8988T (cell line): ENCODE measurements at regions not wholly inside any gene's neighbourhood (a gene's known extent, or its start where the extent isn't known, plus 50 kb on each side); places are given as distances from the start of the nearest gene placed in this dataset.
A peak's percentile ranks its signal among the peaks of the same experiment; 100 is the strongest.
"Not testable (repeated sequence)": the region's sequence is repeated elsewhere in the genome, so short reads cannot be mapped to it uniquely, and the experiment has no call there.

Source experiments
- DNase-seq: peaks from one replicate; pipeline ENCODE4 v3.0.0; 2011

DNA sequence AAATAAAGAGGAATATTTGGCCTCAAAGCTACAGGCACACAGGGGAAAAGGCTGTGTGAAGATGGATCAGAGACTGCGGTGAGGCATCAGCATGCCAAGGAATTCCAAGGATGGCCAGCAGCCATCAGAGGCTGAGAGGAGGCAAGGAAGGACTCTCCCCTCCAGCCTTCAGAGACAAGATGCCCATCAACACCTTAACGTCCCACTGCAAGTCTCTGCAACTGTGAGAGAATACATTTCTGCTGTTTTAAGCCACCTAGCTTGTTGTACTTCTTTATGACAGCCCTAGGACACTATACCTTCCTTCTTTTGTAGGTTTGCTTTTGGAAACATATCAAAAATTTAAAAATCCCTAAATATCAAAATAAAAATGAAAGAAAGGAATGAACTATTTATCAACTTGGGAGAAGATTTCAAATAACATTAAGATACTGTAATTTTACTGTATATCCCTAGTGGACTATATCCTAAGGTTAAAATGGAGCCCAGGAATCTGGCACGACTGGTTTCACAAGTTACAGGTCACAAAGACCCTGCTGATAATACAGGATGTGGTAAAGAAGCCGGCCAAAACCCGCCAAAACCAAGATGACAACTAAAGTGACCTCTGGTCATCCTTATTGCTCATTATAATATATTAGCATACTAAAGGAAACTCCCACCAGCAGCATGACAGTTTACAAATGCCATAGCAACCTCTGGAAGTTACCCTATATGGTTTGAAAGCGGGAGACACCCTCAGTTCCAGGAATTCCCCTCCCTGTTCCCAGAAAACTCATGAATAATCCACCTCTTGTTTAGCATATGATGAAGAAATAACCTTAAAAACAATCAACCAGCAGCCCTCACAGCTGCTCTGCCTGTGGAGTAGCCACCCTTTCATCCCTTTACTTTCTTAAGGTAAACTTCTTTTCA is 185.2 kb downstream of the AVL9 start:
- no peak for DNase-seq

- DNase-seq: no peak
These were observed 183.9 kb downstream of the AVL9 start for GRCh38 chr7:32679192-32679591.

DNA sequence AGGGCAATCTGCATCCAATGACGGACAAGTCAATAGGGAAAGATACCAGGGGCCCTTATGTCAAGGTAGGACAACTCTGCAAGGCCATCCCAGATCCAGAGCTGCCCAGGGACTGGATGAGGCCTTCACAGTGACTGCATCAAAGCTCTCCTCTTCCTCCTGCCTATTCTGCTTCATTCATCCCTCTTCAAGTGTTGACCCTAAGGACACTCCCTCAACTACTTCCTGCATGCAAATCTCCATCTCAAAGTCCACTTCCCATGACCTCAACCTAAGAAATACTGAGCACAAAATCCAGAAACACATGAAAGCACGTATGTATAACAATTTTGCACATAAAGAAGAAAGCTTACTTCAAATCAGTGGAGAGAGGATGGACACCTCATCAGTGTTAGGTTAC is 182.3 kb downstream of the AVL9 start:
- DNase-seq: no peak

DNA sequence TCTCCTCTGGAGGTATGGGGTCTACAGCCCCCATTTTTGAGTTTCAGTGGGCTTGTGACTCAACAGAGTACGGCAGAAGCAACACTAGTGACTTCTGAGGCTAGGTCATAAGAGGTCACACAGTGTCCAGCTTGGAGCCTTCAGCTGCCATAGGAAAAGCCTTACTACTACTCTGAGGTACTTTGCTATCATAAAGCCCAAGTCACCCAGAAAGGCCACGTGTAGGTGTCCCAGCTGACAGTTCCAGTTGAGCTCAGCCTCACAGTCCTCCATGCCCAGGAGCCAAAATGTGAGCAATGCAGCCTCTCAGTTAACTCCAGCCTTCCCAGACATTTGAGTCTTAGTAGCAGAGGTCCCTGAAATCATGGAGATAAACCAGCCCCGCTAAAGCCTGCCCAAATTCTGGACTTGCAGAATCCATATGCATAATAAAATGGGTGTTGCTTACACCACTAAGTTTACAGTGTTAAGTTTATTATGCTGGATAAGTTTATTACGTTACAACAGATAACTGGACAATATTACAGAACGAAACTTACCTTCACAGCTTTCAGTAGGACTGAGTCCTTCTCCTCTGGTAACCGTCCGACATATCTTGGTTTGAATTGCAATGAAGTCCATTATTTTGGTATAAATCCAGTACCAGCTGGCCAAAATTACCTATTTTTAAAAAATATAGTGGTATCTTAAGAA is 181.1 kb downstream of the AVL9 start:
- DNase-seq: no peak

GRCh38 chr7:32673275-32673983 is 178.1 kb downstream of the AVL9 start:
- DNase-seq: no peak

DNA sequence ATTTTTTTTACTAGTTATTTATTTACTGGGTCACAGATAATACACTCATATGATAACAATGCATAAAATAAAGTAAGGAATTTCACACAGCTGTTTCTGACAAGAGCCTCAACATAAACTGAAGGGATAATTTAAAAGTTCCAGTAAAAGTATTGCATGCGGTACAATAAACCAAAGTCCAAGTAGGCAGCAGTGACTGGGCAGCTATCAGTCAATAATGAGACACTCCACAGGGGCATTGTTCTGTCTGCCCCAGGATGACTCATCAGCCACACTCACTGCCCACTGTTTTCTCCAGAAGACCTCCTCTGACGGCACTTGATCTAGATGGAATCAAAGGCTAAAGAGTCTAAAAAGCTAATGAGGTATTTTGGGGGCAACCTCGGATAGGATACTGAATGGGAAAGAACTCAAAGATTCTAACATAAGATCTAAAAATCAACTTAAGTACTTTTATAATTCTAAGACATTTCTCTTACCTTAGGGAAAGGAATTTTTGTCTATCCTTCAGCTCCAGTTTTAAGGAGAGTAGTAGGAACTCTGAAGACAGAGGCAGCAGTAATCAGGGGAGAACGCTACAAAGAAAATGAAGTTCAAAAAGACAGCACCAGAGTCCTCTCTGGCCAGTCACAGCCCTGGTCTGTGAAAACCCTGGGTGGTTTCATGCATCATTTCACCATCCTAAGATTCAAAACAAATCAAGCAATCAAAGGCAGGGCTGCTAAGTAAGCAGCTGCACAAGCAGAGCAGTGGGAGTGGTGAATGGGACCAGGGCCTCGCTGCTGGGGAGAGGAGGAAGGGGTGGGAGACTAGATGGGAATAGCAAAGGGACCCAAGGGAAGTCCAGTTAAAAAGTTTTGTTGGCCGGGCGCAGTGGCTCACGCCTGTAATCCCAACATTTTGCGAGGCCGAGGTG is 175.1 kb downstream of the AVL9 start:
- no peak for DNase-seq

DNA sequence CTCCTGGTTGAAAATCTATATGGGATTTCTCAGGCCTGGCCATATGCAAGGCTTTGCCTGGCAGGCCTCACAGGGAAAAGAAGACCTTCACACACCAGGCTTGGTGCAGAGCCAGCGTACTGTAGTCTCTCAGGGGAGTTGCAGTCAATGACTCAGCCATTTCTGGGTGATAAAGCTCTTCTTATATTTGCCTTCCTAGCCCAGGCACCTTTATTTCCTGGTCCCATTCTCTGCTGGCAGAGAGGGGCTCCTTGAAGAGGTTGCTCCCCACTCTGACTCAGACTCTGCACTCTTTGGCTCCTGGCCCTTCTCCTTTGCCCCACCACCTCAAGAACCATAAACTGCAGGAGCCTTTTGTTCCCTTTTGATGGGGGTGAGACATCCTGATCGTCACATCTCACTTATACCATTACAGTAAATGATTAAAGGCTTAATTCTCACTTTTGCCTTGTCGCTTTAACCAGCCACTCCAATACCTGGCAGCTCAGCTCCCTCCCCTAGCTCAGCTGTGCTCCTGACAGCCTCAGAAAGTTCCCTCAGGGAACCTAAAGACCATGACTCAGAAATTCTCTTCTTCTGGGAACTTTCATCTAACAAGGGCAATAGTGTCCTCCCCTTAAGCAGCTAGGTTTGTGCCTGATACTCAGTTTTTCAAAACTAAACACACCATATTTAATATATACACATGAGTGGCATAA is 174.0 kb downstream of the AVL9 start:
- not testable (repeated sequence) for DNase-seq

DNA sequence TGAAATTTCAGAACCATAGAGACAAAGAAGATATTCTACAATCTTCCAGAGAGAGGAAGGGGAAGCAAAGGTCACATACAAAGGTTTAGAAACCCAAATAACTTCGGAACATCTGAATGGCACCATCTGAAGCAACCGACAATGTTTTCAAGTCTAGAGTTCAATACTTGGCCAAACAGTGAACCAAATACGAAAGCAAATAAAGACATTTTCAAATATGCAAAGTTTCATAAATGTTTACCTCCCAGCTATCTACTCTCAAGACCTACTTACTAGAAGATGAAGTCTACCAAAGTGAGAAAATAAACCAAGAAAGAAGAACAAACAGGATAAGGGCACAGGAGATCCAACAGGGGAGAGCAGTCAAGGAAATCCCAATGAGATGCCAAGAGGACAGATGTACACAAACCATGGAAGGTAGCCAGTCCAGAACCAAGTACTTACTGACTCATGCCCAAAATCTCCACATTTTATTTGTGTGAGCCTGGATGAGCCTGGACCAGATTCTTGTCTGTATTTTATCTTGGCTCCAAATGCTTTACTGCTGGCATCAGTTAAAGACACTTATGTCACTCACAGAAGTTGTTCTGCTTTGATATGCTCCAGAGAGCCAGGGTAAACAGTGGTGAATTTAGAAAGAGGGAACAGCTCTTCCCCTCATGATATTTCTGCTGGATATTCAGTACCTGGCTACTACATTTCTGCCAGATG is 173.3 kb downstream of the AVL9 start:
- not testable (repeated sequence) for DNase-seq

GRCh38 chr7:32667586-32667985 is 172.3 kb downstream of the AVL9 start:
- not testable (repeated sequence) for DNase-seq

DNA sequence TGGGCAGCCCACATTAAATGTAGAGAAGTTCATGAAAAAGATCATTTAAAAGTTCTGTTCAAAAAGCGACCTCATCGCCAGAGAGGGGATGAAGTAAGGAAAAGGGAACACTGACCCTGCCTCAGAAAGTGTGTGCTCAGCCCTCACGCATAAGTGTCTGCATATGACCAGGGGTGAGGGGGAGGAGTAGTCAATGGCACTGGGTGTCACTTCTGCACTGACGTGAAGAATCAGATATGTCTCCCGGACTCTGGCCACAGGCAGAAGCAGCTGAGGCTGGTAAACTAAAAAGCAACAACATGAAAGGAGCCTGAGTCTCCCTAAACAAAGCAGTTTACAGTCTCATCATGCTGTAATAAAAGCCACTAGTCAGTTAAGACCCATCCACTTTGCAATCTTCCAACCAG is 168.5 kb downstream of the AVL9 start:
- DNase-seq: not testable (repeated sequence)

- DNase-seq: not testable (repeated sequence)
These were observed 167.2 kb downstream of the AVL9 start for GRCh38 chr7:32662509-32662908.

DNA sequence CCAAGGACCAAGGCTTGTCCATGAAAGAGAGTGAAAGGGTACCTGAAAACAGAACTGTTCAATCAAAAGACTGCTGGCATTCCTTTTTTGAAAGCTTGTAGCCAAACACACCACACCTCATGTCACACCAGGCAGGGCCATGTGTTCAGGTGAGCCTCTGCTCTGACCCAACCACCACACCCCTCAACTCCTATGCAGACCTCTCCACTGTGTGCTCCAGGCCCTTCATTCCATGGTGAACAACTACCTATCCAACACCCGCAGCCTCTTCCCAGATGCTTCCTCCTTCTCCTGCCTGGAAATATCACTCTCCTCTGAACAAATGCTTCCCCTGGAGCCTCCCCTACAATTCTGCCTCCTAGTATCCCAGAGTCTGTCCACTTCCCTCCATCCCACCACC is 166.6 kb downstream of the AVL9 start:
- no peak for DNase-seq

DNA sequence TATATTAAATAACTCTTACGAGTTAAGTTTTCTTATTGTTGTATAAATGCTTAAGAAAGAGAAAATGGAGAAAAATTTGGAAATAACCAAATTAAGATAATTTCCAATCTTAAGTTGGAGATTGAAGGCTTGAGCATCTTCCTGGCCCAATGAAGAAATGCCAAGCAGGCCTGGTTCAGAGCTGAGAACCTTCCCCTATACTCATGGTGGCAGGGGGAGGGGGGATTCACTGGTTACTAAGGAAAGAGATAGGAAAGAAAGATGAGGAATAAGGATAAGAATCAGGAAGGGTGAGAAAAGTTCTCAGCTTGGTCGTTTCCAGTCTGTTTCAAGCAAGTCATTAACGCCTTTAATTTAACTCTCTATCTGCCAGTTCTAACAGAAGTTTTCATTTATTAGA is 166.2 kb downstream of the AVL9 start:
- DNase-seq: no peak

- DNase-seq: no peak
These were observed 165.6 kb downstream of the AVL9 start for GRCh38 chr7:32660936-32661335.

DNA sequence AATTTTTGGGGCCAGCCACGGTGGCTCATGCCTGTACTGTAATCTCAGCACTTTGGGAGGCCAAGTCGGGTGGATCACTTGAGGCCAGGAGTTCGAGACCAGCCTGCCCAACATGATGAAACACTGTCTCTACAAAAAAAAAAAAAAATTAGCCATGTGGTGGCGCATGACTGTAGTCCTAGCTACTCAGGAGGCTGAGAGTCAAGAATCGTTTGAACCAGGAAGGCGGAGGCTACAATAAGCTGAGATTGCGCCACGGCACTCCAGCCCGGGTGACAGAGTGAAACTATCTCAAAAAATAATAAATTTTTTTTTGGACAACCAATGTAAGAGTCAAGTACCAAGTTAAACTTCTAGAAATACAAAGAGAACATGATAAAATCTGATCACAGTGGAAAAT is 164.6 kb downstream of the AVL9 start:
- no peak for DNase-seq

DNA sequence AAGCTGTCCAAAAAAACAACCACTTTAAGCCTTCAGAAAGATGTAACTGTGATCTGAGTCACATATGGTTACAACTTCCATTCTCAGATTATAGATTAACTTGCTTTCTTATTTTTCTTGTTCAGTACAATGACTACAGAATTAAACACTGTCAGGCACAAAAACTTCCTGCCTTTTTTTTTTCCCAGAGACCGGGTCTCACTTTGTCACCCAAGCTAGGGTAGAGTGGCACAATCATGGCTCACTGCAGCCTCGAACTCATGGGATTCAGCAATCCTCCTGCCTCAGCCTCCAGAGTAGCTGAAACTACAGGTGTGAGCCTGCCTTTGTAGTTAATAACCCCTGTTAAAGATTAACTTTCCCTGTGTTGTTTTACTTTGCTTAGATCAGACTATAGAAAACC is 163.2 kb downstream of the AVL9 start:
- DNase-seq: no peak

- DNase-seq: peak; percentile 15
These were observed 162.7 kb downstream of the AVL9 start for GRCh38 chr7:32658034-32658433.

- DNase-seq: not testable (repeated sequence)
These were observed 159.3 kb downstream of the AVL9 start for GRCh38 chr7:32654549-32654948.

DNA sequence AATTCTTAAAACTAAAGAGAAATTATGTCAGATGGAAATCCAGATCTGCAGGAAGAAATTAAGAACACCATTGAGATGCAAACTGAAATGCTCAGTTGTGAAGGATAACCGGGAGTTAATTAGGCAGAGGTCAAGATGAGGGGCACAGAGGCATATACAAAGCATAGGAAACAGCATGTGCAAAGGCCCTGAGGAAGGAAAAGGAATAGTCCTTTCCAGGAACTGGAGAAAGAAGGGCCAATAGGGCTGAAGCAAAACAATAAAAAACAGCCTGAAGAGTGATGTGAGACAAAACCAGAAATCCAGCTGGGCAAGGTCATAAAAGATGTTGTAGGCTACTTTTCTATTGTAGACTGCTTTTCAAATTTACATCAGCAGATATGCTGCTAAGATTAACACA is 155.1 kb downstream of the AVL9 start:
- DNase-seq: not testable (repeated sequence)

DNA sequence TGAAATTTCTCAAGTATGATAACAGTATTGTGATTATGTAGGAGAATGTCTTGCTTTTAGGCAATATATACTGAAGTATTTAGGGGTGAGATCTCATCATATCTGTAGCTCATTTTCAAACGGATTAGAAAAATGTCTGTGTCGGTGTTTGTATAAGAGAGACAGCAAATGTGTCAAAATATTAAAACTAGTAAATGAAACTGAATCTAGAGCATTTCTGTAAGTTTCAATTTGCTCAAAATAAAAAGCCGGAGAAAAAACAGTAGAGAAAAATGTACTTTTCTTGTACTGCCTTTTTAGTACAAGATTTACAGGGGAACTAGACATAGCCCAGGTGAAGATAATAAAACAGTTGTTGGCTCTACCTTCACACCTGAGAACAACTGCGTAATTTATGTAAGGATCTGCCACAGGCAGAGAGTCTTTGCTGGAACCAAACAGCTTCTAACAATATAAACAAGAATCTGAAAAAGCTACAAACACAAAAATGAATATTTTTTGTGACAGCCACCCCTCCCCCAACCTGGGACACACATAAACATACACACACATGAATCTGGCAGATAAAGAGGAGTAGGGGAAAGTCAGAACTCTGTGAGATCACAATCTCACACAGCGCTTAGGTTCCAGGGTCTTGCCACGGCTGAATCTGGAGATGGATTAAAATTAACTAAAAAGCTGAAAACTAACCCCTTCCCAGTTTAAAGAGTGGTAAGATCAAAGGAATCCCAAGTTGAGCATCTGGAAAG is 153.3 kb downstream of the AVL9 start:
- no peak for DNase-seq
